Neuronal stem cell (in vitro differentiated cells): ENCODE measurements at regions not wholly inside any gene's neighbourhood (a gene's known extent, or its start where the extent isn't known, plus 50 kb on each side); places are given as distances from the start of the nearest gene placed in this dataset.

Experiments used
- DNase-seq: peaks from one replicate; pipeline ENCODE4 v3.0.0-alpha.2; 2013; ENCODE audit warnings: low spot score
- H2AFZ ChIP-seq: one replicate; pipeline ENCODE4 v1.6.1; 2013; ENCODE audit warnings: mild to moderate bottlenecking, low read length, inconsistent platforms
- H2AK5ac ChIP-seq: 2 replicates; pipeline ENCODE4 v1.6.1; 2013; ENCODE audit warnings: low read depth, mild to moderate bottlenecking, inconsistent platforms, low read length, moderate library complexity, mixed read lengths
- H2BK120ac ChIP-seq: 2 replicates; pipeline ENCODE4 v1.6.1; 2013; ENCODE audit warnings: low read depth, mild to moderate bottlenecking, inconsistent platforms, low read length, moderate library complexity, mixed read lengths
- H2BK12ac ChIP-seq: one replicate; pipeline ENCODE4 v1.6.1; 2013; ENCODE audit warnings: low read length, inconsistent platforms
- H2BK15ac ChIP-seq: 2 replicates; pipeline ENCODE4 v1.6.1; 2013; ENCODE audit warnings: mild to moderate bottlenecking, low read length, inconsistent platforms, mixed read lengths
- H2BK5ac ChIP-seq: one replicate; pipeline ENCODE4 v1.6.1; 2013; ENCODE audit warnings: inconsistent platforms, mild to moderate bottlenecking, low read length, moderate library complexity
- H3K14ac ChIP-seq: one replicate; pipeline ENCODE4 v1.6.1; 2013; ENCODE audit warnings: low read length, inconsistent platforms
- H3K18ac ChIP-seq: 2 replicates; pipeline ENCODE4 v1.6.1; 2013; ENCODE audit warnings: low read length, inconsistent platforms
- H3K23ac ChIP-seq: 2 replicates; pipeline ENCODE4 v1.6.1; 2013; ENCODE audit warnings: low read depth, mild to moderate bottlenecking, mixed read lengths, low read length, inconsistent platforms; ENCODE audit not compliant: poor library complexity
- H3K27ac ChIP-seq: replicated peaks from 3 replicates; pipeline ENCODE4 v1.5.1; 2013; ENCODE audit warnings: low read length, inconsistent platforms
- H3K27me3 ChIP-seq, 3 experiments: 2 replicates each; pipeline ENCODE4 v1.6.1; 2013; ENCODE audit warnings: low read length in 3 of 3, mild to moderate bottlenecking in 2 of 3, inconsistent platforms in 1 of 3, low read depth in 1 of 3, mixed read lengths in 1 of 3, moderate library complexity in 1 of 3; ENCODE audit not compliant: control insufficient read depth in 3 of 3, insufficient read depth in 3 of 3
- H3K36me3 ChIP-seq, 2 donors: replicated peaks in 1 of 2; 2 replicates each; pipeline ENCODE4 v1.6.1; 2013; ENCODE audit warnings: low read length in 2 of 2; ENCODE audit not compliant: control insufficient read depth in 2 of 2, insufficient read depth in 2 of 2
- H3K4ac ChIP-seq: 2 replicates; pipeline ENCODE4 v1.6.1; 2013; ENCODE audit warnings: inconsistent platforms, mild to moderate bottlenecking, low read length, moderate library complexity
- H3K4me1 ChIP-seq, 2 donors: 1 replicate in 1 of 2; 2 replicates in 1 of 2; pipeline ENCODE4 v1.6.1; 2013; ENCODE audit warnings: low read length in 2 of 2, low read depth in 1 of 2; ENCODE audit not compliant: control insufficient read depth in 2 of 2, insufficient read depth in 1 of 2
- H3K4me2 ChIP-seq: one replicate; pipeline ENCODE4 v1.6.1; 2013; ENCODE audit warnings: mild to moderate bottlenecking, low read length, inconsistent platforms; ENCODE audit not compliant: insufficient read depth, poor library complexity, severe bottlenecking
- H3K4me3 ChIP-seq, 2 donors: 2 replicates each; pipeline ENCODE4 v1.5.1; 2013; ENCODE audit warnings: low read length in 2 of 2, mild to moderate bottlenecking in 2 of 2, inconsistent platforms in 1 of 2, moderate library complexity in 1 of 2
- H3K79me1 ChIP-seq: one replicate; pipeline ENCODE4 v1.6.1; 2013; ENCODE audit warnings: low read depth, mild to moderate bottlenecking, inconsistent platforms, low read length, moderate library complexity
- H3K9ac ChIP-seq: one replicate; pipeline ENCODE4 v1.6.1; 2013; ENCODE audit warnings: mild to moderate bottlenecking, low read depth, low read length, inconsistent platforms; ENCODE audit not compliant: poor library complexity
- H3K9me3 ChIP-seq, 2 donors: replicated peaks in 1 of 2; 2 replicates each; pipeline versions ENCODE3 to v1.6.1; 2013; ENCODE audit warnings: low read length in 2 of 2, mild to moderate bottlenecking in 2 of 2, inconsistent platforms in 1 of 2, low read depth in 1 of 2, mixed read lengths in 1 of 2, moderate library complexity in 1 of 2; ENCODE audit not compliant: control insufficient read depth in 2 of 2, insufficient read depth in 1 of 2
- H4K8ac ChIP-seq: one replicate; pipeline ENCODE4 v1.6.1; 2013; ENCODE audit warnings: low read depth, mild to moderate bottlenecking, inconsistent platforms, low read length, moderate library complexity
- H4K91ac ChIP-seq: one replicate; pipeline ENCODE4 v1.6.1; 2013; ENCODE audit warnings: low read length, low read depth, mild to moderate bottlenecking, inconsistent platforms; ENCODE audit not compliant: poor library complexity
- WGBS, 2 donors: extraction: QIAGEN DNeasy Blood & Tissue Kit; methylation state at CpG; one replicate each; pipeline ENCODE4 v1.1.7; 2013; ENCODE audit warnings: missing lambda C conversion rate in 2 of 2, mixed read lengths in 1 of 2; ENCODE audit not compliant: insufficient read length in 2 of 2, insufficient replicate concordance in 1 of 2; ENCODE audit errors: extremely low coverage in 2 of 2; 5-methylcytosine and 5-hydroxymethylcytosine counted together

- Histone ChIP-seq H3K9me3 (no peaks in the 10 kb centered on the region), H2BK120ac (no peak overlapping the region), H3K4me1 (no peaks in the 10 kb centered on the region), H3K14ac (no peak overlapping the region), H3K23ac (no peak overlapping the region), H3K36me3 (no peaks in the 10 kb centered on the region), H3K4ac (no peak overlapping the region), H2BK12ac (no peak overlapping the region), H3K4me2 (no peak overlapping the region), H2AK5ac (no peak overlapping the region), H4K91ac (no peak overlapping the region), H3K18ac (no peak overlapping the region), H3K4me3 (no peak overlapping the region), H3K27ac (no peak overlapping the region), H3K27me3 (no peaks in the 10 kb centered on the region), H3K79me1 (no peaks in the 10 kb centered on the region), H2BK5ac (no peak overlapping the region), H4K8ac (no peak overlapping the region), H2BK15ac (no peak overlapping the region), H3K9ac (no peak overlapping the region), H2AFZ (peak overlapping the region; percentile 19)
- DNase-seq: no peak
- WGBS, 2 donors: no CpG with 5 or more reads among the region's 2 CpGs
Measured at GRCh38 chr13:59301174-59301567, 862.6 kb downstream of the DIAPH3 start.

DNA sequence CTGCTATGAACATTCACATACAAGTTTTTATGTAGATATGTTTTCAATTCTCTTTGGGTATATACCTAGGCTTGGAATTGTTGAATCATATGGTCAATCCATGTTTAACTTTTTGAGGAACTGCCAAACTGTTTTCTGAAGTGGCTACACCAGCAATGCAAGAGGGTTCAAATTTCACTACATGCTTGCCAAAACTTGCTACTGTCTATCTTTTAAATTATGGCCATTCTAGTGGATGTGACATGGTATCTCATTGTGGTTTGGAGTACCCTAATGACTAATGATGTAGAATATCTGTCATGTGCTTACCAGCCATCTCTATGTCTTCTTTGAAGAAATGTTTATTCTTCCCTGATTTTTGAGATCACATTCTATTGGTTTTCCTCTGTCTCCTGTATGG lies 860.3 kb downstream of the DIAPH3 start:
- no peaks in the 10 kb centered on the region for H3K9me3 ChIP-seq
- no peak overlapping the region for H3K4me2 ChIP-seq
- no peak overlapping the region for H3K18ac ChIP-seq
- no peak overlapping the region for H3K4ac ChIP-seq
- H2BK120ac ChIP-seq: no peak overlapping the region
- no peak overlapping the region for H2BK15ac ChIP-seq
- no peaks in the 10 kb centered on the region for H3K36me3 ChIP-seq
- H2AK5ac ChIP-seq: no peak overlapping the region
- no peak overlapping the region for H3K9ac ChIP-seq
- no peaks in the 10 kb centered on the region for H3K4me1 ChIP-seq
- H2BK12ac ChIP-seq: no peak overlapping the region
- no peak overlapping the region for H4K8ac ChIP-seq
- no peak overlapping the region for H3K4me3 ChIP-seq
- H2BK5ac ChIP-seq: no peak overlapping the region
- no peak overlapping the region for H3K27ac ChIP-seq
- H3K79me1 ChIP-seq: no peaks in the 10 kb centered on the region
- no peak overlapping the region for H3K23ac ChIP-seq
- H3K14ac ChIP-seq: no peak overlapping the region
- no peak overlapping the region for H4K91ac ChIP-seq
- no peak for DNase-seq
- no peaks in the 10 kb centered on the region for H3K27me3 ChIP-seq
- no peak overlapping the region for H2AFZ ChIP-seq

- no peak overlapping the region for H2BK12ac ChIP-seq
Measured at GRCh38 chr13:59304596-59304995, 859.1 kb downstream of the DIAPH3 start.

DNA sequence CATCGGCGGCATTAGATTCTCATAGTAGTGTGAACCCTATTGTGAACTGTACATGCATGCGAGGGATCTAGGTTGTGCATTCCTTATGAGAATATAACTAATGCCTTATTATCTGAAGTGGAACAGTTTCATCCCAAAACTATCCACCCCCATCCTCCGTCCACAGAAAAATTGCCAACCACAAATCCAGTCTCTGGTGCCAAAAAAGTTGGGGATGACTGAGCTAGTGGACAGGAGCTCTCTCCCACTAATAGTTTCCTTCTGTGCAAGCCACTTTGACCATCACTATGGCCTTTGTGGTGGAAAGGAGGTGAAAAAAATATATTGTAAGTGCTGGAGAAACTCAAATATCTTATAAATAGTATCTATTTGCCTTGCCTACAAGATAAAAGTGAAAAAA lies 857.8 kb downstream of the DIAPH3 start:
- Histone ChIP-seq H3K9ac (no peak overlapping the region), H3K18ac (no peak overlapping the region), H4K8ac (no peak overlapping the region), H2BK5ac (no peak overlapping the region), H3K36me3 (no peaks in the 10 kb centered on the region), H3K23ac (no peak overlapping the region), H3K27ac (no peak overlapping the region), H3K9me3 (no peaks in the 10 kb centered on the region), H3K27me3 (no peaks in the 10 kb centered on the region), H3K4me1 (no peaks in the 10 kb centered on the region), H3K79me1 (no peaks in the 10 kb centered on the region), H3K14ac (no peak overlapping the region), H2AK5ac (no peak overlapping the region), H2BK15ac (no peak overlapping the region), H2BK120ac (no peak overlapping the region), H3K4me2 (no peak overlapping the region), H2AFZ (no peak overlapping the region), H3K4me3 (no peak overlapping the region), H2BK12ac (no peak overlapping the region), H4K91ac (no peak overlapping the region), H3K4ac (no peak overlapping the region)
- DNase-seq: no peak
- WGBS, 2 donors: no CpG with 5 or more reads among the region's 4 CpGs

More at GRCh38 chr13:59304596-59304995, 859.1 kb downstream of the DIAPH3 start:
- Histone ChIP-seq H3K4me1 (no peaks in the 10 kb centered on the region), H2BK120ac (no peak overlapping the region), H3K4ac (no peak overlapping the region), H4K91ac (no peak overlapping the region), H3K36me3 (no peaks in the 10 kb centered on the region), H2AFZ (no peak overlapping the region), H2BK5ac (no peak overlapping the region), H3K9ac (no peak overlapping the region), H3K4me2 (no peak overlapping the region), H3K4me3 (peak overlapping the region in 1 of 2 donors; percentile 49), H2BK15ac (no peak overlapping the region), H3K27me3 (no peaks in the 10 kb centered on the region), H2AK5ac (no peak overlapping the region), H3K14ac (no peak overlapping the region), H3K9me3 (no peaks in the 10 kb centered on the region), H3K23ac (no peak overlapping the region), H3K79me1 (no peaks in the 10 kb centered on the region), H3K18ac (no peak overlapping the region), H4K8ac (no peak overlapping the region), H3K27ac (no peak overlapping the region)
- DNase-seq: no peak
- no CpG with 5 or more reads among the region's 1 CpG for WGBS, 2 donors
